ENCODE measurements at regions not wholly inside any gene's neighbourhood (a gene's known extent, or its start where the extent isn't known, plus 50 kb on each side); places are given as distances from the start of the nearest gene placed in this dataset.

DNA sequence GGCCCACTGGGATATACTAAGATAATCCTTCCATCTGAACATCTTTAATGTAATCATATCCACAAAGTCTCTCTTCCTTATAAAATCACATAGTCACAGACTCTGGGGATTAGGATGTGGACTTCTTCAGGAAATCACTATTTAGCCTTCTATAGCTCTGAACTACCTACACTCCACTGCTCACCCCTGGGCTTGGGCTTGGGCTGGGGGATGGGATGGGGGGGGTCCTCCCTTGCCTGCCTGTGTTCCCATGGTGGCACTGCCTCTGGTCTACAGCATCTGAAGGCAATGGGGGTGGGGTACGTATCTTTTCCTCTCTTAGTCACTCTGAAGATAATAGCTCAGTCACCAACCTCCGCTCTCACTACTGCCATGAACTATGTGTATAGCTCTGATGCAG is 67.8 kb upstream of the SERTM1 start:
- TF ChIP-seq, protein P1, sequence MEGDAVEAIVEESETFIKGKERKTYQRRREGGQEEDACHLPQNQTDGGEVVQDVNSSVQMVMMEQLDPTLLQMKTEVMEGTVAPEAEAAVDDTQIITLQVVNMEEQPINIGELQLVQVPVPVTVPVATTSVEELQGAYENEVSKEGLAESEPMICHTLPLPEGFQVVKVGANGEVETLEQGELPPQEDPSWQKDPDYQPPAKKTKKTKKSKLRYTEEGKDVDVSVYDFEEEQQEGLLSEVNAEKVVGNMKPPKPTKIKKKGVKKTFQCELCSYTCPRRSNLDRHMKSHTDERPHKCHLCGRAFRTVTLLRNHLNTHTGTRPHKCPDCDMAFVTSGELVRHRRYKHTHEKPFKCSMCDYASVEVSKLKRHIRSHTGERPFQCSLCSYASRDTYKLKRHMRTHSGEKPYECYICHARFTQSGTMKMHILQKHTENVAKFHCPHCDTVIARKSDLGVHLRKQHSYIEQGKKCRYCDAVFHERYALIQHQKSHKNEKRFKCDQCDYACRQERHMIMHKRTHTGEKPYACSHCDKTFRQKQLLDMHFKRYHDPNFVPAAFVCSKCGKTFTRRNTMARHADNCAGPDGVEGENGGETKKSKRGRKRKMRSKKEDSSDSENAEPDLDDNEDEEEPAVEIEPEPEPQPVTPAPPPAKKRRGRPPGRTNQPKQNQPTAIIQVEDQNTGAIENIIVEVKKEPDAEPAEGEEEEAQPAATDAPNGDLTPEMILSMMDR (IDR thresholded peaks at IDR 0.05; ENCODE audit: borderline replicate concordance, extremely low read depth, low read length, poor library complexity, severe bottlenecking), result no peak
- TF ChIP-seq EZH2 (IDR thresholded peaks at IDR 0.05; ENCODE audit: borderline replicate concordance, low read depth, low read length, severe bottlenecking), result no peak

All from DND-41 (cell line).